LoVo (cell line): ENCODE measurements at regions not wholly inside any gene's neighbourhood (a gene's known extent, or its start where the extent isn't known, plus 50 kb on each side); places are given as distances from the start of the nearest gene placed in this dataset.

ENCODE experiments used
- DNase-seq: peaks from one replicate; pipeline ENCODE4 v3.0.0-alpha.2; 2016; ENCODE audit warnings: low spot score

GRCh38 chr10:22766693-22767092 lies 52.3 kb upstream of the PIP4K2A start:
- DNase-seq = no peak

- no peak for DNase-seq
Observed at GRCh38 chr10:22765660-22766547, 51.5 kb upstream of the PIP4K2A start.

- DNase-seq = no peak
Observed at GRCh38 chr10:22764639-22765038, 50.3 kb upstream of the PIP4K2A start.
